Activated CD4-positive, alpha-beta T cell treated with anti-CD3 and anti-CD28 coated beads, Interleukin-2, amount 10 ng/mL, durations not matched to agents 24 days and 14 days (primary cell): ENCODE measurements at regions not wholly inside any gene's neighbourhood (a gene's known extent, or its start where the extent isn't known, plus 50 kb on each side); places are given as distances from the start of the nearest gene placed in this dataset.

ENCODE experiments used
- DNase-seq: peaks from one replicate; pipeline ENCODE4 v3.0.0; 2022
- H3K27ac Mint-ChIP-seq: one replicate; pipeline ENCODE4 v1.8.0; 2022; ENCODE audit warnings: mild to moderate bottlenecking, mixed read lengths
- H3K27me3 Mint-ChIP-seq: one replicate; pipeline ENCODE4 v1.8.0; 2022; ENCODE audit warnings: mixed read lengths
- H3K36me3 Mint-ChIP-seq: one replicate; pipeline ENCODE4 v1.8.0; 2022; ENCODE audit warnings: low read depth, mild to moderate bottlenecking, mixed read lengths
- H3K4me1 Mint-ChIP-seq: one replicate; pipeline ENCODE4 v1.8.0; 2021; ENCODE audit warnings: mixed read lengths
- H3K4me3 Mint-ChIP-seq: one replicate; pipeline ENCODE4 v1.8.0; 2022; ENCODE audit warnings: mild to moderate bottlenecking, moderate library complexity, mixed read lengths
- H3K9me3 Mint-ChIP-seq: one replicate; pipeline ENCODE4 v1.8.0; 2021; ENCODE audit warnings: mixed read lengths
- intact Hi-C: fragments of 100-400 bp; cut with micrococcal nuclease; formaldehyde crosslinking; loops from one replicate; pipeline ENCODE4 v1.15.1; 2023

- Mint-ChIP-seq H3K27ac (no peak overlapping the region), H3K4me3 (no peak overlapping the region), H3K4me1 (peaks cover 2% of the 10 kb centered on the region), H3K36me3 (no peaks in the 10 kb centered on the region), H3K27me3 (peaks cover 11% of the 10 kb centered on the region), H3K9me3 (peaks cover 4% of the 10 kb centered on the region)
- peak; percentile 4 for DNase-seq
- intact Hi-C loops: no loop called here
Measured at GRCh38 chr9:563200-563599, 278.3 kb upstream of the DMRT1 start.

- Mint-ChIP-seq H3K36me3 (no peaks in the 10 kb centered on the region), H3K9me3 (peaks cover 4% of the 10 kb centered on the region), H3K27ac (no peak overlapping the region), H3K27me3 (peaks cover 6% of the 10 kb centered on the region), H3K4me3 (no peak overlapping the region), H3K4me1 (no peaks in the 10 kb centered on the region)
- intact Hi-C loops: no loop called here
- DNase-seq: no peak
Measured at GRCh38 chr9:565528-565927, 276.0 kb upstream of the DMRT1 start.

- no peak for DNase-seq
- Mint-ChIP-seq H3K4me3 (no peak overlapping the region), H3K4me1 (no peaks in the 10 kb centered on the region), H3K27me3 (peaks cover 5% of the 10 kb centered on the region), H3K36me3 (no peaks in the 10 kb centered on the region), H3K9me3 (peaks cover 4% of the 10 kb centered on the region), H3K27ac (no peak overlapping the region)
- intact Hi-C loops: no loop called here
Measured at GRCh38 chr9:567128-567746, 274.3 kb upstream of the DMRT1 start.

- Mint-ChIP-seq H3K9me3 (peaks cover 4% of the 10 kb centered on the region), H3K4me3 (no peak overlapping the region), H3K27ac (no peak overlapping the region), H3K27me3 (peaks cover 5% of the 10 kb centered on the region), H3K36me3 (no peaks in the 10 kb centered on the region), H3K4me1 (no peaks in the 10 kb centered on the region)
- DNase-seq: no peak
- intact Hi-C loops: no loop called here
Measured at GRCh38 chr9:567747-568305, 273.7 kb upstream of the DMRT1 start.

GRCh38 chr9:569296-569695, 272.2 kb upstream of the DMRT1 start:
- Mint-ChIP-seq H3K36me3 (no peaks in the 10 kb centered on the region), H3K4me1 (no peaks in the 10 kb centered on the region), H3K4me3 (no peak overlapping the region), H3K27me3 (peaks cover 5% of the 10 kb centered on the region), H3K9me3 (peaks cover 4% of the 10 kb centered on the region), H3K27ac (no peak overlapping the region)
- intact Hi-C loops: no loop called here
- DNase-seq: no peak

GRCh38 chr9:570187-570586, 271.3 kb upstream of the DMRT1 start:
- H3K4me3 Mint-ChIP-seq: no peak overlapping the region
- intact Hi-C loops: no loop called here
- H3K27ac Mint-ChIP-seq: no peak overlapping the region
- no peak for DNase-seq
- no peaks in the 10 kb centered on the region for H3K4me1 Mint-ChIP-seq
- H3K27me3 Mint-ChIP-seq: peaks cover 4% of the 10 kb centered on the region
- H3K9me3 Mint-ChIP-seq: peaks cover 2% of the 10 kb centered on the region
- H3K36me3 Mint-ChIP-seq: no peaks in the 10 kb centered on the region

GRCh38 chr9:571066-571465, 270.4 kb upstream of the DMRT1 start:
- Mint-ChIP-seq H3K27me3 (peaks cover 2% of the 10 kb centered on the region), H3K36me3 (no peaks in the 10 kb centered on the region), H3K27ac (no peak overlapping the region), H3K9me3 (no peaks in the 10 kb centered on the region), H3K4me1 (no peaks in the 10 kb centered on the region), H3K4me3 (no peak overlapping the region)
- intact Hi-C loops: no loop called here
- no peak for DNase-seq

- Mint-ChIP-seq H3K9me3 (no peaks in the 10 kb centered on the region), H3K27me3 (peaks cover 2% of the 10 kb centered on the region), H3K27ac (no peak overlapping the region), H3K36me3 (no peaks in the 10 kb centered on the region), H3K4me1 (no peaks in the 10 kb centered on the region), H3K4me3 (no peak overlapping the region)
- DNase-seq: no peak
- intact Hi-C loops: no loop called here
Measured at GRCh38 chr9:571741-572140, 269.8 kb upstream of the DMRT1 start.

- Mint-ChIP-seq H3K4me3 (no peak overlapping the region), H3K36me3 (no peaks in the 10 kb centered on the region), H3K9me3 (no peaks in the 10 kb centered on the region), H3K27ac (no peak overlapping the region), H3K4me1 (no peaks in the 10 kb centered on the region), H3K27me3 (no peaks in the 10 kb centered on the region)
- intact Hi-C loops: no loop called here
- DNase-seq: no peak
Measured at GRCh38 chr9:573691-574410, 267.6 kb upstream of the DMRT1 start.

- intact Hi-C loops: no loop called here
- Mint-ChIP-seq H3K9me3 (no peaks in the 10 kb centered on the region), H3K4me1 (no peaks in the 10 kb centered on the region), H3K27ac (no peak overlapping the region), H3K27me3 (no peaks in the 10 kb centered on the region), H3K36me3 (no peaks in the 10 kb centered on the region), H3K4me3 (no peak overlapping the region)
- no peak for DNase-seq
Measured at GRCh38 chr9:575139-575538, 266.4 kb upstream of the DMRT1 start.

- Mint-ChIP-seq H3K27ac (no peak overlapping the region), H3K36me3 (no peaks in the 10 kb centered on the region), H3K4me3 (no peak overlapping the region), H3K27me3 (no peaks in the 10 kb centered on the region), H3K9me3 (no peaks in the 10 kb centered on the region), H3K4me1 (no peaks in the 10 kb centered on the region)
- no peak for DNase-seq
- intact Hi-C loops: no loop called here
Measured at GRCh38 chr9:580652-581342, 260.7 kb upstream of the DMRT1 start.

- no peaks in the 10 kb centered on the region for H3K9me3 Mint-ChIP-seq
Measured at GRCh38 chr9:581673-582497, 259.6 kb upstream of the DMRT1 start.

GRCh38 chr9:582775-583174, 258.7 kb upstream of the DMRT1 start:
- H3K4me3 Mint-ChIP-seq: no peak overlapping the region
- no peaks in the 10 kb centered on the region for H3K4me1 Mint-ChIP-seq
- H3K9me3 Mint-ChIP-seq: no peaks in the 10 kb centered on the region
- intact Hi-C loops: no loop called here
- H3K27me3 Mint-ChIP-seq: no peaks in the 10 kb centered on the region
- no peak for DNase-seq
- no peak overlapping the region for H3K27ac Mint-ChIP-seq
- H3K36me3 Mint-ChIP-seq: no peaks in the 10 kb centered on the region

More at GRCh38 chr9:581673-582497, 259.6 kb upstream of the DMRT1 start:
- no peaks in the 10 kb centered on the region for H3K27me3 Mint-ChIP-seq
- H3K4me3 Mint-ChIP-seq: no peak overlapping the region
- no peak overlapping the region for H3K27ac Mint-ChIP-seq
- DNase-seq: no peak
- no peaks in the 10 kb centered on the region for H3K36me3 Mint-ChIP-seq
- no peaks in the 10 kb centered on the region for H3K4me1 Mint-ChIP-seq
- intact Hi-C loops: no loop called here
